Upper lobe of left lung (tissue), 6 donors: ENCODE measurements at regions not wholly inside any gene's neighbourhood (a gene's known extent, or its start where the extent isn't known, plus 50 kb on each side); places are given as distances from the start of the nearest gene placed in this dataset.

Experiments
- ATAC-seq, 2 donors: fragments of 200-7000 bp; cut with Tn5 transposase; one replicate each; pipeline ENCODE4 v1.9.1; 2022; ENCODE audit warnings: mild to moderate bottlenecking in 2 of 2, moderate library complexity in 2 of 2; ENCODE audit not compliant: low FRiP score in 2 of 2
- DNase-seq, 2 donors: peaks; one replicate each; pipeline ENCODE4 v3.0.0-alpha.2; 2019 to 2020
- H3K27ac ChIP-seq, 4 donors: fragments of 200-600 bp; sonication (generic); one replicate each; pipeline ENCODE4 v1.5.1; 2016 to 2019
- H3K27me3 ChIP-seq, 4 donors: fragments of 200-600 bp; sonication (generic); one replicate each; pipeline ENCODE4 v1.5.1; 2017 to 2019
- H3K36me3 ChIP-seq, 4 donors: fragments of 200-600 bp; sonication (generic); one replicate each; pipeline ENCODE4 v1.5.1; 2016 to 2019
- H3K4me1 ChIP-seq, 4 donors: fragments of 200-600 bp; sonication (generic); one replicate each; pipeline ENCODE4 v1.5.1; 2018 to 2019
- H3K4me3 ChIP-seq, 4 donors: fragments of 200-600 bp; sonication (generic); one replicate each; pipeline ENCODE4 v1.5.1; 2017 to 2019; ENCODE audit warnings: mild to moderate bottlenecking in 2 of 4, moderate library complexity in 1 of 4
- H3K9me3 ChIP-seq, 4 donors: fragments of 200-600 bp; sonication (generic); one replicate each; pipeline ENCODE4 v1.5.1; 2018 to 2019
- CTCF ChIP-seq, 6 experiments: fragments of 450-650 bp in 4 of 6; fragments of 200-600 bp in 2 of 6; sonication (generic) in 2 of 6; IDR thresholded peaks; one replicate each; pipeline ENCODE4 v1.5.1; 2016 to 2019; ENCODE audit warnings: antibody characterized with exemption in 6 of 6
- EP300 ChIP-seq, 4 donors: sonication (generic); formaldehyde crosslinking; IDR thresholded peaks; one replicate each; pipeline ENCODE4 v1.5.1; 2017; ENCODE audit warnings: antibody characterized with exemption in 4 of 4, control low read depth in 2 of 4
- POLR2A ChIP-seq, 4 donors: fragments of 450-650 bp; IDR thresholded peaks; one replicate each; pipeline ENCODE4 v1.5.1; 2016 to 2017; ENCODE audit warnings: antibody characterized with exemption in 4 of 4, mild to moderate bottlenecking in 2 of 4
- POLR2AphosphoS5 ChIP-seq, 2 donors: sonication (generic); formaldehyde crosslinking; IDR thresholded peaks; one replicate each; pipeline ENCODE4 v1.5.1; 2017; ENCODE audit warnings: antibody characterized with exemption in 2 of 2
- WGBS, 2 donors: methylation state at CpG; one replicate each; pipeline ENCODE4 v1.1.5; 2017 to 2018; 5-methylcytosine and 5-hydroxymethylcytosine counted together
- donor health status: DM: no; HTN: no; CAD: no; lungs with moderate emphysema.
- donor health status: DM: no; HTN: yes; CAD: no; lungs with severe emphysema.

- TF ChIP-seq POLR2AphosphoS5 (IDR thresholded peaks at IDR 0.05) (no peak), EP300 (IDR thresholded peaks at IDR 0.05) (no peak), POLR2A (IDR thresholded peaks at IDR 0.05) (no peak), CTCF (IDR thresholded peaks at IDR 0.05) (no peak)
- H3K27me3 ChIP-seq = no peaks in the 10 kb centered on the region
- ATAC-seq = peak in 1 of 2 donors; percentile 58
- H3K4me1 ChIP-seq = no peaks in the 10 kb centered on the region
- no peaks in the 10 kb centered on the region for H3K9me3 ChIP-seq
- no peaks in the 10 kb centered on the region for H3K36me3 ChIP-seq
- H3K4me3 ChIP-seq = no peak overlapping the region
- no peak for DNase-seq
- no peak overlapping the region for H3K27ac ChIP-seq
- WGBS, 2 donors = 88 to 90% methylated on average over 7 of the region's 7 CpGs
Measured at GRCh38 chr4:181030961-181031360, 1212.2 kb upstream of the TENM3 start.

GRCh38 chr4:181043486-181043885 is 1199.7 kb upstream of the TENM3 start:
- H3K36me3 ChIP-seq = no peaks in the 10 kb centered on the region
- WGBS, 2 donors = 83 to 90% methylated on average over 4 of the region's 4 CpGs
- no peak overlapping the region for H3K27ac ChIP-seq
- H3K9me3 ChIP-seq = no peaks in the 10 kb centered on the region
- ATAC-seq = no peak
- no peak for TF ChIP-seq CTCF (IDR thresholded peaks at IDR 0.05)
- no peak for TF ChIP-seq EP300 (IDR thresholded peaks at IDR 0.05)
- no peak for TF ChIP-seq POLR2AphosphoS5 (IDR thresholded peaks at IDR 0.05)
- no peak for TF ChIP-seq POLR2A (IDR thresholded peaks at IDR 0.05)
- H3K4me1 ChIP-seq = no peaks in the 10 kb centered on the region
- H3K4me3 ChIP-seq = no peak overlapping the region
- no peaks in the 10 kb centered on the region for H3K27me3 ChIP-seq
- DNase-seq = no peak

GRCh38 chr4:181046809-181047208 is 1196.4 kb upstream of the TENM3 start:
- ATAC-seq (no peak), DNase-seq (no peak)
- no peaks in the 10 kb centered on the region for H3K36me3 ChIP-seq
- TF ChIP-seq CTCF (IDR thresholded peaks at IDR 0.05) (no peak), POLR2AphosphoS5 (IDR thresholded peaks at IDR 0.05) (no peak), POLR2A (IDR thresholded peaks at IDR 0.05) (no peak), EP300 (IDR thresholded peaks at IDR 0.05) (no peak)
- no peaks in the 10 kb centered on the region for H3K9me3 ChIP-seq
- no peaks in the 10 kb centered on the region for H3K4me1 ChIP-seq
- H3K27me3 ChIP-seq = no peaks in the 10 kb centered on the region
- WGBS, 2 donors = 74 to 77% methylated on average over 9 of the region's 9 CpGs
- no peak overlapping the region for H3K4me3 ChIP-seq
- H3K27ac ChIP-seq = no peak overlapping the region

- no peak overlapping the region for H3K27ac ChIP-seq
- no peaks in the 10 kb centered on the region for H3K27me3 ChIP-seq
- DNase-seq (no peak), ATAC-seq (no peak)
- no peaks in the 10 kb centered on the region for H3K4me1 ChIP-seq
- no peaks in the 10 kb centered on the region for H3K36me3 ChIP-seq
- no peak for TF ChIP-seq POLR2AphosphoS5 (IDR thresholded peaks at IDR 0.05)
- no peak overlapping the region for H3K4me3 ChIP-seq
- no peaks in the 10 kb centered on the region for H3K9me3 ChIP-seq
Measured at GRCh38 chr4:181051931-181052330, 1191.3 kb upstream of the TENM3 start.

GRCh38 chr4:181061787-181062186 is 1181.4 kb upstream of the TENM3 start:
- DNase-seq (no peak), ATAC-seq (no peak)
- Histone ChIP-seq H3K9me3 (no peaks in the 10 kb centered on the region), H3K4me1 (no peaks in the 10 kb centered on the region), H3K4me3 (no peak overlapping the region), H3K27ac (no peak overlapping the region), H3K27me3 (no peaks in the 10 kb centered on the region), H3K36me3 (no peaks in the 10 kb centered on the region)
- TF ChIP-seq POLR2AphosphoS5 (IDR thresholded peaks at IDR 0.05) (no peak), POLR2A (IDR thresholded peaks at IDR 0.05) (no peak), CTCF (IDR thresholded peaks at IDR 0.05) (no peak), EP300 (IDR thresholded peaks at IDR 0.05) (no peak)
- 48 to 60% methylated on average over 1 of the region's 1 CpG for WGBS, 2 donors
